ENCODE measurements at regions not wholly inside any gene's neighbourhood (a gene's known extent, or its start where the extent isn't known, plus 50 kb on each side); places are given as distances from the start of the nearest gene placed in this dataset.
"Not testable (repeated sequence)": the region's sequence is repeated elsewhere in the genome, so short reads cannot be mapped to it uniquely, and the experiment has no call there.

- DNase-seq (ENCODE audit: low read depth), result peak; percentile 80
These were observed 430.5 kb downstream of the MDFIC start for GRCh38 chr7:115352375-115352774.

GRCh38 chr7:115350764-115351163 lies 428.9 kb downstream of the MDFIC start:
- peak; percentile 24 for DNase-seq (ENCODE audit: low read depth)

GRCh38 chr7:115349635-115350034 lies 427.7 kb downstream of the MDFIC start:
- no peak for DNase-seq (ENCODE audit: low read depth)

GRCh38 chr7:115346685-115347084 lies 424.8 kb downstream of the MDFIC start:
- no peak for DNase-seq (ENCODE audit: low read depth)

GRCh38 chr7:115340828-115341227 lies 418.9 kb downstream of the MDFIC start:
- peak; percentile 92 for DNase-seq (ENCODE audit: low read depth)

GRCh38 chr7:115338016-115338415 lies 416.1 kb downstream of the MDFIC start:
- no peak for DNase-seq (ENCODE audit: low read depth)

- peak; percentile 22 for DNase-seq (ENCODE audit: low read depth)
These were observed 410.8 kb downstream of the MDFIC start for GRCh38 chr7:115332691-115333090.

GRCh38 chr7:115329006-115329405 lies 407.1 kb downstream of the MDFIC start:
- no peak for DNase-seq (ENCODE audit: low read depth)

- peak; percentile 16 for DNase-seq (ENCODE audit: low read depth)
These were observed 406.1 kb downstream of the MDFIC start for GRCh38 chr7:115328018-115328417.

GRCh38 chr7:115327326-115327725 lies 405.4 kb downstream of the MDFIC start:
- no peak for DNase-seq (ENCODE audit: low read depth)

GRCh38 chr7:115319541-115319940 lies 397.6 kb downstream of the MDFIC start:
- no peak for DNase-seq (ENCODE audit: low read depth)

GRCh38 chr7:115310316-115310715 lies 388.4 kb downstream of the MDFIC start:
- DNase-seq (ENCODE audit: low read depth), result not testable (repeated sequence)

- no peak for DNase-seq (ENCODE audit: low read depth)
These were observed 384.7 kb downstream of the MDFIC start for GRCh38 chr7:115306586-115306985.

GRCh38 chr7:115300231-115300870 lies 378.5 kb downstream of the MDFIC start:
- peak; percentile 32 for DNase-seq (ENCODE audit: low read depth)

- DNase-seq (ENCODE audit: low read depth), result no peak
These were observed 377.6 kb downstream of the MDFIC start for GRCh38 chr7:115299397-115300037.

- peak; percentile 95 for DNase-seq (ENCODE audit: low read depth)
These were observed 375.8 kb downstream of the MDFIC start for GRCh38 chr7:115297656-115298055.

- DNase-seq (ENCODE audit: low read depth), result peak; percentile 71
These were observed 371.8 kb downstream of the MDFIC start for GRCh38 chr7:115293628-115294240.

- no peak for DNase-seq (ENCODE audit: low read depth)
These were observed 370.5 kb downstream of the MDFIC start for GRCh38 chr7:115292381-115292780.

- DNase-seq (ENCODE audit: low read depth), result peak; percentile 20
These were observed 368.1 kb downstream of the MDFIC start for GRCh38 chr7:115289971-115290370.

- DNase-seq (ENCODE audit: low read depth), result no peak
These were observed 354.9 kb downstream of the MDFIC start for GRCh38 chr7:115276791-115277190.

GRCh38 chr7:115273855-115274254 lies 352.0 kb downstream of the MDFIC start:
- DNase-seq (ENCODE audit: low read depth), result not testable (repeated sequence)

- no peak for DNase-seq (ENCODE audit: low read depth)
These were observed 351.4 kb downstream of the MDFIC start for GRCh38 chr7:115273139-115273772.

All from iris pigment epithelial cell (primary cell).